Nephron (organoid): ENCODE measurements at regions not wholly inside any gene's neighbourhood (a gene's known extent, or its start where the extent isn't known, plus 50 kb on each side); places are given as distances from the start of the nearest gene placed in this dataset.

Source experiments
- H3K27ac Mint-ChIP-seq, 3 experiments: 2 replicates each; pipeline ENCODE4 v1.8.0; 2020; ENCODE audit warnings: mixed read lengths in 3 of 3, mild to moderate bottlenecking in 2 of 3, moderate library complexity in 1 of 3
- H3K27me3 Mint-ChIP-seq: 2 replicates; pipeline ENCODE4 v1.8.0; 2021; ENCODE audit warnings: low read depth, mild to moderate bottlenecking, moderate library complexity, mixed read lengths
- H3K36me3 Mint-ChIP-seq: 2 replicates; pipeline ENCODE4 v1.8.0; 2020; ENCODE audit warnings: low read depth, mixed read lengths
- H3K4me1 Mint-ChIP-seq: 2 replicates; pipeline ENCODE4 v1.8.0; 2020; ENCODE audit warnings: mixed read lengths
- H3K4me3 Mint-ChIP-seq, 3 experiments: 2 replicates each; pipeline ENCODE4 v1.8.0; 2020; ENCODE audit warnings: mild to moderate bottlenecking in 3 of 3, mixed read lengths in 3 of 3, moderate library complexity in 2 of 3
- H3K9me3 Mint-ChIP-seq: 2 replicates; pipeline ENCODE4 v1.8.0; 2020; ENCODE audit warnings: mixed read lengths
- TF ChIP-seq, protein P1 (sequence below), 3 experiments: fragments of 200-600 bp; sonication (generic); IDR thresholded peaks; one replicate each; pipeline ENCODE4 v1.5.0; 2021; ENCODE audit warnings: antibody characterized with exemption in 3 of 3; ENCODE audit not compliant: unreplicated experiment in 3 of 3

GRCh38 chr9:16307626-16308195 lies 562.8 kb downstream of the BNC2 start:
- TF ChIP-seq, protein P1, sequence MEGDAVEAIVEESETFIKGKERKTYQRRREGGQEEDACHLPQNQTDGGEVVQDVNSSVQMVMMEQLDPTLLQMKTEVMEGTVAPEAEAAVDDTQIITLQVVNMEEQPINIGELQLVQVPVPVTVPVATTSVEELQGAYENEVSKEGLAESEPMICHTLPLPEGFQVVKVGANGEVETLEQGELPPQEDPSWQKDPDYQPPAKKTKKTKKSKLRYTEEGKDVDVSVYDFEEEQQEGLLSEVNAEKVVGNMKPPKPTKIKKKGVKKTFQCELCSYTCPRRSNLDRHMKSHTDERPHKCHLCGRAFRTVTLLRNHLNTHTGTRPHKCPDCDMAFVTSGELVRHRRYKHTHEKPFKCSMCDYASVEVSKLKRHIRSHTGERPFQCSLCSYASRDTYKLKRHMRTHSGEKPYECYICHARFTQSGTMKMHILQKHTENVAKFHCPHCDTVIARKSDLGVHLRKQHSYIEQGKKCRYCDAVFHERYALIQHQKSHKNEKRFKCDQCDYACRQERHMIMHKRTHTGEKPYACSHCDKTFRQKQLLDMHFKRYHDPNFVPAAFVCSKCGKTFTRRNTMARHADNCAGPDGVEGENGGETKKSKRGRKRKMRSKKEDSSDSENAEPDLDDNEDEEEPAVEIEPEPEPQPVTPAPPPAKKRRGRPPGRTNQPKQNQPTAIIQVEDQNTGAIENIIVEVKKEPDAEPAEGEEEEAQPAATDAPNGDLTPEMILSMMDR (IDR thresholded peaks at IDR 0.05; ENCODE audit: unreplicated experiment in 3 of 3) = no peak
- no peaks in the 10 kb centered on the region for H3K9me3 Mint-ChIP-seq
- no peaks in the 10 kb centered on the region for H3K36me3 Mint-ChIP-seq
- peaks cover 8% of the 10 kb centered on the region for H3K27me3 Mint-ChIP-seq
- H3K4me1 Mint-ChIP-seq = peaks cover 64% of the 10 kb centered on the region
- H3K27ac Mint-ChIP-seq = peak overlapping the region; percentile 48 to 94 (median 93)
- peak overlapping the region in 1 of 3 experiments; percentile 22 for H3K4me3 Mint-ChIP-seq

- Mint-ChIP-seq H3K36me3 (no peaks in the 10 kb centered on the region), H3K27ac (peak overlapping the region; percentile 93 to 95 (median 95)), H3K4me3 (no peak overlapping the region), H3K9me3 (no peaks in the 10 kb centered on the region), H3K4me1 (peaks cover 72% of the 10 kb centered on the region), H3K27me3 (peaks cover 8% of the 10 kb centered on the region)
- TF ChIP-seq, protein P1 (IDR thresholded peaks at IDR 0.05; ENCODE audit: unreplicated experiment in 3 of 3) = no peak
Measured at GRCh38 chr9:16308645-16309044, 561.8 kb downstream of the BNC2 start.

DNA sequence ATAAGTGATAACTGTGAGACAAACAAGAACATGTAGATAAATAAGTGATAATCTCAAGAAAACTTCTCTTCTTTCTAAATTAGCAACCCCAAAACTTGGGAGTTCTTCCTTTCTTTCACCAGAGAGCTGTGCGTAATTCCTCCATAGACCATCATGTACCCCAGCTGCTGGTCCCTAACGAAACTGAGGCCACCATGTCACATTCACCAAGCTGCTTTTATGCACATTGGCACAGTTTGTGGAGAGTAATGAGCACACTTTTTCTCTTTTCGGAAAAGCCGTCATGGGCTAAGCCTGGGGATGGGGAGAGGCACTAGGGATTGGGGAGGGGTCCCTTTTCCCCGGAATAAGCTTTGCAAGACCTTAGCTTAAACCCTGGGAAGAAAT lies 561.4 kb downstream of the BNC2 start:
- H3K27me3 Mint-ChIP-seq = peaks cover 8% of the 10 kb centered on the region
- peak overlapping the region in 1 of 3 experiments; percentile 4 for H3K4me3 Mint-ChIP-seq
- no peaks in the 10 kb centered on the region for H3K36me3 Mint-ChIP-seq
- H3K4me1 Mint-ChIP-seq = peaks cover 72% of the 10 kb centered on the region
- TF ChIP-seq, protein P1 (IDR thresholded peaks at IDR 0.05; ENCODE audit: unreplicated experiment in 3 of 3) = no peak
- peak overlapping the region; percentile 93 to 95 (median 95) for H3K27ac Mint-ChIP-seq
- no peaks in the 10 kb centered on the region for H3K9me3 Mint-ChIP-seq

DNA sequence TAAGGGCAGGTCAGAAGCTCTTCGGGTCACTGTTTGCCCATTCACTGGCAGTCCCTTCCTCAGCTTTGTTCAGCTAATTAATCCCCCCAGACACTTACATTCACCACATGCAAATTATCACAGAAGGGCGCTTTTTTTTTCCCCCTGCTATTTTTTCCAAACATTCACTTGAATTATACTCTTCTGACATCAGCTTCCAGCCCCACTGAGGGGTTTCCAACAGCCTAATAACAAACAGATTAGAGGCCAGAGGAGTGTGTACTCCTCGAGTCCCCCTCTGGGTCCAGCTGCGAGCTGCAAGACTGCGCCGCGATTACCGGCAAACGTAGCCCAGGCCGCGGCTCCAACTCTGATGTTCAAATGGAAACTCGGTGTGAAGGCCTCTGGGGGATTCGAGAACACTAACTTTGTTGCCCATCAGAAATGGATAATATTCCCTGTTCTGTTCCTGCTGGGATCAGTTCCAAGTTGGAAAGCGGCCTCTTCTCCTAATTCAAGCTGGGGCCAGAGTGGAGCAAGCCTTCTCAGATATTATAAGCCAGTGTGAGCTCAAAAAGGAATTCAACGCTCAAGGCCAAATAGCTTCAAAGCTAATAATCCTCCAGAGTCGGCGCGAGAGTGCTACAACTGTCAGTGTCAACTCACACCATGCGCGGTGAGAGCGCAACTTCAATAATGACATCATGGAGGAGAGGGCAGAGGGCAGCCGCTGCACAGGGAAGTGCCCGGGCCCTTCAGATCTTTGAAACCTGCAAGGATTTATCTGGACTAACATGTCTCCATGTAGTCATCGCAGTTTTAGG lies 560.8 kb downstream of the BNC2 start:
- TF ChIP-seq, protein P1 (IDR thresholded peaks at IDR 0.05; ENCODE audit: unreplicated experiment in 3 of 3) = no peak
- H3K27ac Mint-ChIP-seq = peak overlapping the region; percentile 93 to 95 (median 95)
- peaks cover 8% of the 10 kb centered on the region for H3K27me3 Mint-ChIP-seq
- H3K4me1 Mint-ChIP-seq = peaks cover 72% of the 10 kb centered on the region
- H3K36me3 Mint-ChIP-seq = no peaks in the 10 kb centered on the region
- no peaks in the 10 kb centered on the region for H3K9me3 Mint-ChIP-seq
- H3K4me3 Mint-ChIP-seq = peak overlapping the region in 2 of 3 experiments; percentile 4 to 45

GRCh38 chr9:16310278-16311110 lies 560.0 kb downstream of the BNC2 start:
- Mint-ChIP-seq H3K36me3 (no peaks in the 10 kb centered on the region), H3K9me3 (no peaks in the 10 kb centered on the region), H3K4me3 (peak overlapping the region in 2 of 3 experiments; percentile 0 to 4), H3K4me1 (peaks cover 77% of the 10 kb centered on the region), H3K27me3 (peaks cover 8% of the 10 kb centered on the region), H3K27ac (peak overlapping the region; percentile 93 to 95 (median 95))
- TF ChIP-seq, protein P1 (IDR thresholded peaks at IDR 0.05; ENCODE audit: unreplicated experiment in 3 of 3) = no peak
